WTC11 (cell line): ENCODE measurements at regions not wholly inside any gene's neighbourhood (a gene's known extent, or its start where the extent isn't known, plus 50 kb on each side); places are given as distances from the start of the nearest gene placed in this dataset.

ENCODE experiments used
- CTCF ChIP-seq: fragments of 200-600 bp; IDR thresholded peaks from 2 replicates; pipeline ENCODE4 v1.8.0; 2022; ENCODE audit warnings: antibody characterized with exemption
- E2F4 ChIP-seq: sonication (generic); formaldehyde crosslinking; IDR thresholded peaks from 2 replicates; pipeline ENCODE4 v1.8.1; 2022; ENCODE audit warnings: low read depth, mild to moderate bottlenecking, moderate library complexity, missing genetic modification reagents, borderline replicate concordance
- ZNF138 ChIP-seq: sonication (generic); formaldehyde crosslinking; conservative IDR thresholded peaks from 2 replicates; pipeline ENCODE4 v1.8.1; 2022; ENCODE audit warnings: mild to moderate bottlenecking, moderate library complexity, missing genetic modification reagents

GRCh38 chr4:31108762-31109161 is 388.6 kb downstream of the PCDH7 start:
- TF ChIP-seq CTCF = no peak
- TF ChIP-seq ZNF138 (CRISPR knock-in tag) = no peak
- TF ChIP-seq E2F4 (CRISPR knock-in tag) = no peak
